GM21825 (cell line): ENCODE measurements at regions not wholly inside any gene's neighbourhood (a gene's known extent, or its start where the extent isn't known, plus 50 kb on each side); places are given as distances from the start of the nearest gene placed in this dataset.

Experiments used
- ATAC-seq: cut with Tn5 transposase; IDR thresholded peaks from one replicate; pipeline ENCODE4 v1.9.1; 2021; ENCODE audit warnings: mild to moderate bottlenecking, moderate library complexity; ENCODE audit not compliant: unreplicated experiment

- no peak for ATAC-seq
Measured at GRCh38 chr20:10770753-10771152, 97.0 kb upstream of the JAG1 start.

- no peak for ATAC-seq
Measured at GRCh38 chr20:10771435-10772140, 97.8 kb upstream of the JAG1 start.

GRCh38 chr20:10774357-10774943, 100.7 kb upstream of the JAG1 start:
- no peak for ATAC-seq

GRCh38 chr20:10777710-10778109, 103.9 kb upstream of the JAG1 start:
- no peak for ATAC-seq

- ATAC-seq, result no peak
Measured at GRCh38 chr20:10779911-10780310, 106.1 kb upstream of the JAG1 start.

GRCh38 chr20:10780901-10781300, 107.1 kb upstream of the JAG1 start:
- ATAC-seq, result no peak

- no peak for ATAC-seq
Measured at GRCh38 chr20:10781526-10781925, 107.7 kb upstream of the JAG1 start.

GRCh38 chr20:10783707-10784553, 110.1 kb upstream of the JAG1 start:
- ATAC-seq, result no peak

GRCh38 chr20:10784554-10785183, 110.9 kb upstream of the JAG1 start:
- ATAC-seq, result no peak

GRCh38 chr20:10786678-10787077, 112.9 kb upstream of the JAG1 start:
- ATAC-seq, result no peak

- no peak for ATAC-seq
Measured at GRCh38 chr20:10788055-10788454, 114.3 kb upstream of the JAG1 start.

GRCh38 chr20:10788877-10789276, 115.1 kb upstream of the JAG1 start:
- ATAC-seq, result no peak

- no peak for ATAC-seq
Measured at GRCh38 chr20:10789386-10789785, 115.6 kb upstream of the JAG1 start.

GRCh38 chr20:10790013-10790412, 116.2 kb upstream of the JAG1 start:
- no peak for ATAC-seq

GRCh38 chr20:10792291-10792690, 118.5 kb upstream of the JAG1 start:
- no peak for ATAC-seq

- no peak for ATAC-seq
Measured at GRCh38 chr20:10793766-10794165, 120.0 kb upstream of the JAG1 start.

GRCh38 chr20:10794765-10795164, 121.0 kb upstream of the JAG1 start:
- ATAC-seq, result no peak

- ATAC-seq, result no peak
Measured at GRCh38 chr20:10795286-10796026, 121.7 kb upstream of the JAG1 start.

- no peak for ATAC-seq
Measured at GRCh38 chr20:10798811-10799210, 125.0 kb upstream of the JAG1 start.

GRCh38 chr20:10799735-10800134, 125.9 kb upstream of the JAG1 start:
- no peak for ATAC-seq

GRCh38 chr20:10800288-10800687, 126.5 kb upstream of the JAG1 start:
- ATAC-seq, result no peak
